Activated T-cell treated with anti-CD3 and anti-CD28 coated beads, Interleukin-2, amount 50 U/mL, for 1 hour (primary cell): ENCODE measurements at regions not wholly inside any gene's neighbourhood (a gene's known extent, or its start where the extent isn't known, plus 50 kb on each side); places are given as distances from the start of the nearest gene placed in this dataset.

Experiments used
- DNase-seq: peaks from one replicate; pipeline ENCODE4 v3.0.0-alpha.2; 2020

DNA sequence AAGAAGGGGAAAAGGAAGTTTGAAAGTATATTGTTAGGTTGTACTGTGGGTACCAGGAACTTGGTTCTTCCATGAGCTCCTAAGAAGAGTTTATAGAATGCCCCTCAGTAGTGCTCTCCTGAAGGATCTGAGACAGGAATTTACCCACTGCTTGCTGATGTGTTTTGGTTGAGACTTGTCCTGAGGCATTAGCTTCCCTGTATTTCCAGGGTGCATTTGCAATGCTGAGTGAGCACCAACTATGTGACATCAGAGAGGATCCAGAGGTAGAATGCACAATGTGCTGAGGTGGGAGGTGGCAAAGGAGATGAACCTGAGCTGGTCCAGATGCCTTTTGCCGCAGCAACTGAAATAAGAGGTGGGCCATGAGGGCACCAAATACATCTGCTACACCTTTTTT is 64.3 kb upstream of the LRRC3B start:
- no peak for DNase-seq

GRCh38 chr3:26559227-26559626 is 63.3 kb upstream of the LRRC3B start:
- no peak for DNase-seq

GRCh38 chr3:26560081-26560480 is 62.5 kb upstream of the LRRC3B start:
- DNase-seq, result no peak

DNA sequence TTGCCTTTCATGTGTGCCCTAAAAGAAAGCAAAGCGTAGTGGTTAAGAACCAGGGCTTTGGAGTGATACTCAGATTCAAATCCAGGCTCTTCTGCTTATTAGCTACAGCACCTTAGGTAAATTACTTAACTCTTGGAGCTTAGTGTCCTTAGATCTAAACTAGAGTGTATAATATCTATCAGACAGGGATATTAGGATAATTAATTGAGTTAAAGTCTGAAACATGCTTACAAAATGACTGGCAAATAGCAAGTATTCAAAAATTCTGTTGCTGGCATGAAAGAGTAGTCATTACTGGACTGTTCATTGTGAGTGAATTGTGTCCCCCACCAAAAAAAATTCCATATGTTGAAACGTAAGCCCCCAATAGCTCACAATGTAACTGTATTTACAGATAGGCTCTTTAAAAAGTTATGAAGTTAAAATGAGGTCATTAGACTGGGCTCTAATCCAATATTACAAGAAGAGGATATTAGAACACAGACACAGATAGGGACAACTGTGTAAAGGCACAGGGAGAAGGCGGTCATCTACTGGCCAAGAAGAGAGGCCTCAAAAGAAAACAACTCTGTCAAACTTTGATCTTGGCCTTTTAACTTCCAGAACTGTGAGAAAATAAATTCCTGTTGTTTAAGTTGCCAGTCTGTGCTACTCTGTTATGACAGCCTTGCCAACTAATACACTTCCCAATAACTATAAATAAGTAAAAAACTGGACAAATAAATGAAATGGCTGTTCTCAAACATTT is 60.4 kb upstream of the LRRC3B start:
- DNase-seq, result no peak
